H9 (cell line): ENCODE measurements at regions not wholly inside any gene's neighbourhood (a gene's known extent, or its start where the extent isn't known, plus 50 kb on each side); places are given as distances from the start of the nearest gene placed in this dataset.

Source experiments
- DNase-seq: peaks from one replicate; pipeline ENCODE4 v3.0.0-alpha.2; 2017
- H2AFZ ChIP-seq: one replicate; pipeline ENCODE4 v1.6.1; 2013; ENCODE audit warnings: mild to moderate bottlenecking, low read length, control low read depth, moderate library complexity
- H2AK5ac ChIP-seq: 2 replicates; pipeline ENCODE4 v1.6.1; 2013; ENCODE audit warnings: low read length, control low read depth, mixed read lengths; ENCODE audit not compliant: insufficient read length
- H2BK120ac ChIP-seq: one replicate; pipeline ENCODE4 v1.6.1; 2013; ENCODE audit warnings: low read depth, mild to moderate bottlenecking, low read length, control low read depth, inconsistent platforms; ENCODE audit not compliant: poor library complexity, severe bottlenecking
- H2BK12ac ChIP-seq: 2 replicates; pipeline ENCODE4 v1.6.1; 2013; ENCODE audit warnings: low read length, control low read depth, mixed read lengths, low read depth; ENCODE audit not compliant: insufficient read length
- H2BK15ac ChIP-seq: 2 replicates; pipeline ENCODE4 v1.6.1; 2013; ENCODE audit warnings: low read depth, low read length, control low read depth
- H2BK20ac ChIP-seq: one replicate; pipeline ENCODE4 v1.6.1; 2013; ENCODE audit warnings: low read depth, mild to moderate bottlenecking, low read length, control low read depth, inconsistent platforms; ENCODE audit not compliant: poor library complexity, severe bottlenecking
- H2BK5ac ChIP-seq: 2 replicates; pipeline ENCODE4 v1.6.1; 2013; ENCODE audit warnings: low read length, control low read depth, mixed read lengths; ENCODE audit not compliant: insufficient read length
- H3K14ac ChIP-seq: 2 replicates; pipeline ENCODE4 v1.6.1; 2013; ENCODE audit warnings: low read length, control low read depth; ENCODE audit not compliant: insufficient read depth
- H3K18ac ChIP-seq: 2 replicates; pipeline ENCODE4 v1.6.1; 2013; ENCODE audit warnings: low read depth, mild to moderate bottlenecking, mixed read lengths, low read length, control low read depth; ENCODE audit not compliant: insufficient read length
- H3K23ac ChIP-seq: 2 replicates; pipeline ENCODE4 v1.6.1; 2013; ENCODE audit warnings: low read length, control low read depth, mixed read lengths, low read depth; ENCODE audit not compliant: insufficient read length
- H3K23me2 ChIP-seq: 2 replicates; pipeline ENCODE4 v1.6.1; 2013; ENCODE audit warnings: low read depth, mild to moderate bottlenecking, mixed read lengths, low read length, control low read depth; ENCODE audit not compliant: insufficient read length, poor library complexity, severe bottlenecking
- H3K27ac ChIP-seq: 2 replicates; pipeline ENCODE4 v1.5.1; 2013; ENCODE audit warnings: low read length, control low read depth, mixed read lengths, low read depth; ENCODE audit not compliant: insufficient read length
- H3K27me3 ChIP-seq: 2 replicates; pipeline ENCODE4 v1.6.1; 2013; ENCODE audit warnings: low read length, control low read depth, inconsistent platforms; ENCODE audit not compliant: insufficient read depth
- H3K4ac ChIP-seq: 2 replicates; pipeline ENCODE4 v1.6.1; 2013; ENCODE audit warnings: low read depth, mild to moderate bottlenecking, control low read depth, inconsistent platforms, low read length, moderate library complexity
- H3K4me1 ChIP-seq: 2 replicates; pipeline ENCODE4 v1.6.1; 2013; ENCODE audit warnings: low read length, control low read depth, inconsistent platforms; ENCODE audit not compliant: insufficient read depth
- H3K4me2 ChIP-seq: 2 replicates; pipeline ENCODE4 v1.6.1; 2013; ENCODE audit warnings: low read length, control low read depth, mixed read lengths; ENCODE audit not compliant: insufficient read length, insufficient read depth
- H3K56ac ChIP-seq: 2 replicates; pipeline ENCODE4 v1.6.1; 2013; ENCODE audit warnings: low read depth, mild to moderate bottlenecking, mixed read lengths, low read length, control low read depth; ENCODE audit not compliant: insufficient read length
- H3K79me1 ChIP-seq: 2 replicates; pipeline ENCODE4 v1.6.1; 2013; ENCODE audit warnings: low read depth, mild to moderate bottlenecking, moderate library complexity, low read length, control low read depth, inconsistent platforms; ENCODE audit not compliant: insufficient read depth, poor library complexity, severe bottlenecking
- H3K79me2 ChIP-seq: 2 replicates; pipeline ENCODE4 v1.6.1; 2013; ENCODE audit warnings: low read length, control low read depth, inconsistent platforms; ENCODE audit not compliant: insufficient read depth
- H3K9ac ChIP-seq: 2 replicates; pipeline ENCODE4 v1.6.1; 2013; ENCODE audit warnings: low read length, control low read depth, mixed read lengths; ENCODE audit not compliant: insufficient read length; ENCODE audit errors: extremely low read depth
- H3K9me3 ChIP-seq: one replicate; pipeline ENCODE4 v1.6.1; 2013; ENCODE audit warnings: low read depth, low read length, inconsistent platforms; ENCODE audit not compliant: control insufficient read depth
- H3T11ph ChIP-seq: one replicate; pipeline ENCODE4 v1.6.1; 2013; ENCODE audit warnings: mild to moderate bottlenecking, low read length, control low read depth, inconsistent platforms
- H4K20me1 ChIP-seq: one replicate; pipeline ENCODE4 v1.6.1; 2013; ENCODE audit not compliant: control insufficient read depth, insufficient read length, insufficient read depth
- H4K5ac ChIP-seq: 2 replicates; pipeline ENCODE4 v1.6.1; 2013; ENCODE audit warnings: low read depth, mild to moderate bottlenecking, mixed read lengths, low read length, control low read depth; ENCODE audit not compliant: insufficient read length
- H4K8ac ChIP-seq: replicated peaks from 2 replicates; pipeline ENCODE4 v1.6.1; 2013; ENCODE audit warnings: low read length, control low read depth, mixed read lengths, low read depth; ENCODE audit not compliant: insufficient read length
- H4K91ac ChIP-seq: 2 replicates; pipeline ENCODE4 v1.6.1; 2013; ENCODE audit warnings: low read depth, mild to moderate bottlenecking, moderate library complexity, mixed read lengths, low read length, control low read depth; ENCODE audit not compliant: insufficient read length
- H3K27ac Mint-ChIP-seq, 3 experiments: 2 replicates in 2 of 3; 3 replicates in 1 of 3; pipeline ENCODE4 v1.8.0; 2020 to 2021; ENCODE audit warnings: mixed read lengths in 3 of 3, mild to moderate bottlenecking in 1 of 3, moderate library complexity in 1 of 3
- H3K27me3 Mint-ChIP-seq: 2 replicates; pipeline ENCODE4 v1.8.0; 2021; ENCODE audit warnings: low read depth, mild to moderate bottlenecking, moderate library complexity, mixed read lengths
- H3K36me3 Mint-ChIP-seq, 3 experiments: 2 replicates in 2 of 3; 3 replicates in 1 of 3; pipeline ENCODE4 v1.8.0; 2020 to 2021; ENCODE audit warnings: low read depth in 3 of 3, mixed read lengths in 3 of 3; ENCODE audit not compliant: insufficient read depth in 1 of 3
- H3K4me1 Mint-ChIP-seq, 2 experiments: 2 replicates each; pipeline ENCODE4 v1.8.0; 2020; ENCODE audit warnings: mixed read lengths in 2 of 2
- H3K4me3 Mint-ChIP-seq, 2 experiments: 2 replicates in 1 of 2; 3 replicates in 1 of 2; pipeline ENCODE4 v1.8.0; 2020 to 2021; ENCODE audit warnings: mild to moderate bottlenecking in 2 of 2, mixed read lengths in 2 of 2, moderate library complexity in 1 of 2
- H3K9me3 Mint-ChIP-seq, 2 experiments: 2 replicates in 1 of 2; 3 replicates in 1 of 2; pipeline ENCODE4 v1.8.0; 2020; ENCODE audit warnings: mild to moderate bottlenecking in 2 of 2, mixed read lengths in 2 of 2, moderate library complexity in 1 of 2
- WGBS: extraction: QIAGEN DNeasy Blood & Tissue Kit; methylation state at CpG from one replicate; pipeline ENCODE4 v1.1.7; 2013; ENCODE audit warnings: missing lambda C conversion rate, low lambda C conversion rate, mixed read lengths; ENCODE audit not compliant: insufficient read length; ENCODE audit errors: extremely low coverage; 5-methylcytosine and 5-hydroxymethylcytosine counted together
- TF ChIP-seq, protein P1 (sequence below): fragments of 200-600 bp; sonication (generic); conservative IDR thresholded peaks from 3 replicates; pipeline ENCODE4 v1.8.0; 2021; ENCODE audit warnings: antibody characterized with exemption, mild to moderate bottlenecking

DNA sequence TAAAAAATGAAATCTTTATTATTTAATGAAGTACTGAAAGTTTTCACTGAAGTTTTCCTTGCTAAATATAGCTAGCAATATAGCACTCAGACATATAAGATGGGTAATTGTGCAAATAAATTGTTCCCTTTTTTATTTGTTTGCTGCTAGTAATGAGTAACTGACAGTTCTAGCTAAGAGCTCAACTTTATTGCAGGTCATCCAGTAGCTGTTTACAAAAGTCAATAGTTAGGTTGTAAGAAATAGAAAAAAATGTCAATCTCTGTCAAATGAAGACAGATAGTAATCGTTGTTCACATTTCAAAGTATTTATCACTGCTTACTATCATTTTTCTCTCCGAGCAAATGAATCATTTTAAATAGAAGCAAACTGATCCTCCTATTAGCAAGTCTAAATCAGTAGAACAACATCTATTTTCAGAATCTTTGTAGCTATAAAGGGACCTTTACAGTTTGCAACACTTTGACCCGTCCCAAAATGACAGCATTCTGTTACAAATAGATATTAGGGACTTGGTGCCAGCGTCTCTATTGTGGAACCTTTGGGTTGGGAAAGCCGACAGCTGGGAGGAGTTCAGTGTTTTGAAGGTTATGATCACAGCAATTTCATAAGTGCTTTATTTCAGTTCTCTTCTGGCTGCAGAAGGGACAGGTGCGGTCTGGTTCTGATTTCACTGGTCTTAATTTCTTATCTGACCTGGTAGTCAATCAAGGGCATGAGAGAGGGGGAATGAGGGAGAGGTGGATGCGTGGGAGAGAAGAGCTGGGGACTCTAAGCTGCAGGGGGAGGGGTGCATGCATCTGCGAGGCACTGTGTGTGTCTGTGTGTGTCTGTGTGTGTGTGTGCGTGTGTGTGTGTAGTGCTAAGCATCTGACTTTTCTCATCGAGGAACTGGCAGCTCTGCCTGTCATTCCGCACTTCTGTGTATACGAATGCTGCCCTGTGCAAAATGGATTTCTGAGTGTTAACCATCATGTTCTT lies 227.9 kb upstream of the PITX2 start:
- H3K9ac ChIP-seq, result no peak overlapping the region
- WGBS, result no CpG with 5 or more reads among the region's 12 CpGs
- H3K27me3 Mint-ChIP-seq, result peaks cover 10% of the 10 kb centered on the region

More for the DNA sequence above, 227.9 kb upstream of the PITX2 start:
- Mint-ChIP-seq H3K36me3 (no peaks in the 10 kb centered on the region), H3K4me3 (no peak overlapping the region), H3K27ac (peak overlapping the region in 1 of 3 experiments; percentile 24; a peak in 1 of 7 replicates), H3K9me3 (no peaks in the 10 kb centered on the region), H3K4me1 (peaks cover 0 to 3% of the 10 kb centered on the region in 2 experiments; a peak in 1 of 4 replicates)
- no peak overlapping the region for H2BK20ac ChIP-seq
- no peaks in the 10 kb centered on the region for H3K27me3 ChIP-seq
- no peak overlapping the region for H4K5ac ChIP-seq
- TF ChIP-seq, protein P1, sequence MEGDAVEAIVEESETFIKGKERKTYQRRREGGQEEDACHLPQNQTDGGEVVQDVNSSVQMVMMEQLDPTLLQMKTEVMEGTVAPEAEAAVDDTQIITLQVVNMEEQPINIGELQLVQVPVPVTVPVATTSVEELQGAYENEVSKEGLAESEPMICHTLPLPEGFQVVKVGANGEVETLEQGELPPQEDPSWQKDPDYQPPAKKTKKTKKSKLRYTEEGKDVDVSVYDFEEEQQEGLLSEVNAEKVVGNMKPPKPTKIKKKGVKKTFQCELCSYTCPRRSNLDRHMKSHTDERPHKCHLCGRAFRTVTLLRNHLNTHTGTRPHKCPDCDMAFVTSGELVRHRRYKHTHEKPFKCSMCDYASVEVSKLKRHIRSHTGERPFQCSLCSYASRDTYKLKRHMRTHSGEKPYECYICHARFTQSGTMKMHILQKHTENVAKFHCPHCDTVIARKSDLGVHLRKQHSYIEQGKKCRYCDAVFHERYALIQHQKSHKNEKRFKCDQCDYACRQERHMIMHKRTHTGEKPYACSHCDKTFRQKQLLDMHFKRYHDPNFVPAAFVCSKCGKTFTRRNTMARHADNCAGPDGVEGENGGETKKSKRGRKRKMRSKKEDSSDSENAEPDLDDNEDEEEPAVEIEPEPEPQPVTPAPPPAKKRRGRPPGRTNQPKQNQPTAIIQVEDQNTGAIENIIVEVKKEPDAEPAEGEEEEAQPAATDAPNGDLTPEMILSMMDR, result no peak
- no peak overlapping the region for H3T11ph ChIP-seq
- H3K23ac ChIP-seq, result no peak overlapping the region
- no peaks in the 10 kb centered on the region for H4K20me1 ChIP-seq
- peak; percentile 25 for DNase-seq
- H3K4ac ChIP-seq, result no peak overlapping the region
- no peak overlapping the region for H3K4me2 ChIP-seq
- no peaks in the 10 kb centered on the region for H3K79me1 ChIP-seq
- H3K9me3 ChIP-seq, result no peaks in the 10 kb centered on the region
- no peak overlapping the region for H2BK12ac ChIP-seq
- no peak overlapping the region for H2BK15ac ChIP-seq
- H3K14ac ChIP-seq, result no peak overlapping the region
- H2BK120ac ChIP-seq, result no peak overlapping the region
- H3K56ac ChIP-seq, result no peak overlapping the region
- H2BK5ac ChIP-seq, result no peak overlapping the region
- H3K23me2 ChIP-seq, result no peaks in the 10 kb centered on the region
- no peak overlapping the region for H2AFZ ChIP-seq
- no peak overlapping the region for H3K18ac ChIP-seq
- H3K27ac ChIP-seq, result no peak overlapping the region
- no peak overlapping the region for H4K91ac ChIP-seq
- no peak overlapping the region for H2AK5ac ChIP-seq
- no peaks in the 10 kb centered on the region for H3K4me1 ChIP-seq
- no peaks in the 10 kb centered on the region for H3K79me2 ChIP-seq
- H4K8ac ChIP-seq, result no peak overlapping the region
